Endothelial cell of umbilical vein (primary cell): ENCODE measurements at regions not wholly inside any gene's neighbourhood (a gene's known extent, or its start where the extent isn't known, plus 50 kb on each side); places are given as distances from the start of the nearest gene placed in this dataset.

Source experiments
- BruUV-seq: library from RNA; stranded (reverse); fragments of 400-500 nt; replicated peaks from 2 replicates; lab custom pipeline; 2021; lab: Mats Ljungman, UMichigan
- CTCF ChIA-PET: fragments of 300-600, 350-600 bp; sonication (Branson Sonifier 250); formaldehyde crosslinking; loops from one replicate; lab custom pipeline; 2021; ENCODE audit warnings: antibody characterized with exemption, inconsistent platforms; lab: Charles Lee
- POLR2A ChIA-PET: fragments of 300-600, 350-600 bp; sonication (Branson Sonifier 250); formaldehyde crosslinking; loops from one replicate; lab custom pipeline; 2021; ENCODE audit warnings: antibody characterized with exemption, inconsistent platforms; lab: Charles Lee
- DNase-seq: peaks from one replicate; pipeline ENCODE4 v3.0.0-alpha.2; 2011; ENCODE audit warnings: low read depth, low spot score
- FAIRE-seq: peaks from 2 replicates; lab custom pipeline; 2011; peaks lifted over from hg19 to GRCh38; lab: Jason Lieb, UNC
- H2AFZ ChIP-seq: 2 replicates; pipeline ENCODE4 v1.6.0; 2012; ENCODE audit warnings: low read depth, low read length, control low read depth, inconsistent platforms
- H3K27ac ChIP-seq: 2 replicates; pipeline ENCODE4 v1.5.1; 2011; ENCODE audit warnings: low read depth, mild to moderate bottlenecking, control low read depth, low read length, moderate library complexity; ENCODE audit not compliant: insufficient read depth
- H3K27me3 ChIP-seq, 2 experiments: 2 replicates each; pipeline versions ENCODE4 v1.6.0 to v1.6.1; 2011; ENCODE audit warnings: low read length in 2 of 2, mixed read lengths in 1 of 2; ENCODE audit not compliant: control insufficient read depth in 2 of 2, insufficient read depth in 2 of 2
- H3K36me3 ChIP-seq, 2 experiments: 2 replicates in 1 of 2; 3 replicates in 1 of 2; pipeline ENCODE4 v1.5.1; 2011; ENCODE audit warnings: low read length in 2 of 2, mild to moderate bottlenecking in 1 of 2, moderate library complexity in 1 of 2; ENCODE audit not compliant: control insufficient read depth in 2 of 2, insufficient read depth in 2 of 2; ENCODE audit errors: extremely low read depth in 1 of 2
- H3K4me1 ChIP-seq: 3 replicates; pipeline ENCODE4 v1.5.1; 2011; ENCODE audit warnings: mild to moderate bottlenecking, low read length; ENCODE audit not compliant: control insufficient read depth, insufficient read depth; ENCODE audit errors: extremely low read depth
- H3K4me2 ChIP-seq: 2 replicates; pipeline ENCODE4 v1.6.1; 2011; ENCODE audit warnings: low read length, control low read depth, mixed read lengths; ENCODE audit not compliant: insufficient read depth
- H3K4me3 ChIP-seq, 3 experiments: fragments of 200-600 bp in 1 of 3; sonication (generic), shearing (Covaris generic) in 1 of 3; replicated peaks in 1 of 3; 2 replicates each; pipeline ENCODE4 v1.5.1; 2011 to 2016; ENCODE audit warnings: control low read depth in 3 of 3, low read length in 3 of 3, mild to moderate bottlenecking in 2 of 3, inconsistent platforms in 1 of 3, low read depth in 1 of 3, moderate library complexity in 1 of 3; ENCODE audit not compliant: insufficient read depth in 1 of 3
- H3K79me2 ChIP-seq: 2 replicates; pipeline ENCODE4 v1.6.0; 2012; ENCODE audit warnings: low read length, inconsistent platforms; ENCODE audit not compliant: control insufficient read depth, insufficient read depth
- H3K9ac ChIP-seq: replicated peaks from 2 replicates; pipeline ENCODE3; 2011; ENCODE audit warnings: low read length, control low read depth; ENCODE audit not compliant: insufficient read depth; ENCODE audit errors: extremely low read depth
- H3K9me1 ChIP-seq: replicated peaks from 3 replicates; pipeline ENCODE4 v1.6.0; 2011; ENCODE audit warnings: mild to moderate bottlenecking, low read length; ENCODE audit not compliant: control insufficient read depth, insufficient read depth; ENCODE audit errors: extremely low read depth
- H3K9me3 ChIP-seq: replicated peaks from 2 replicates; pipeline ENCODE4 v1.5.1; 2012; ENCODE audit warnings: low read length, inconsistent platforms; ENCODE audit not compliant: control insufficient read depth, insufficient read depth
- H4K20me1 ChIP-seq: replicated peaks from 2 replicates; pipeline ENCODE3; 2011; ENCODE audit warnings: mild to moderate bottlenecking, low read length; ENCODE audit not compliant: control insufficient read depth, insufficient read depth; ENCODE audit errors: extremely low read depth
- CTCF ChIP-seq, 2 donors: IDR thresholded peaks; 1 replicate in 1 of 2; 2 replicates in 1 of 2; pipeline ENCODE4 v1.5.1; 2011; ENCODE audit warnings: low read length in 2 of 2, mild to moderate bottlenecking in 2 of 2, moderate library complexity in 2 of 2, control low read depth in 1 of 2, inconsistent platforms in 1 of 2, low read depth in 1 of 2; ENCODE audit not compliant: insufficient read depth in 1 of 2; ENCODE audit errors: extremely low read depth in 1 of 2
- FOS ChIP-seq: IDR thresholded peaks from 2 replicates; pipeline ENCODE4 v1.6.1; 2011; ENCODE audit warnings: mild to moderate bottlenecking, low read length, moderate library complexity, borderline replicate concordance; ENCODE audit not compliant: insufficient read depth
- GATA2 ChIP-seq: IDR thresholded peaks from 2 replicates; pipeline ENCODE4 v1.7.0; 2011; ENCODE audit warnings: low read depth, mild to moderate bottlenecking, moderate library complexity, mixed read lengths, low read length; ENCODE audit not compliant: insufficient read length, insufficient read depth
- JUN ChIP-seq: IDR thresholded peaks from 2 replicates; pipeline ENCODE4 v1.6.1; 2011; ENCODE audit warnings: borderline replicate concordance, low read depth; ENCODE audit not compliant: insufficient read length, insufficient read depth
- MAX ChIP-seq: IDR thresholded peaks from 2 replicates; pipeline ENCODE4 v1.6.1; 2011; ENCODE audit not compliant: insufficient read depth, insufficient read length
- MYC ChIP-seq: IDR thresholded peaks from one replicate; pipeline ENCODE4 v1.6.1; 2011; ENCODE audit warnings: mild to moderate bottlenecking, low read depth, low read length
- POLR2A ChIP-seq: IDR thresholded peaks from 2 replicates; pipeline ENCODE4 v1.6.1; 2012; ENCODE audit warnings: low read depth, mild to moderate bottlenecking, control low read depth, low read length
- POLR2AphosphoS5 ChIP-seq: IDR thresholded peaks from 2 replicates; pipeline ENCODE4 v1.6.1; 2012; ENCODE audit warnings: low read depth, mild to moderate bottlenecking, control low read depth, low read length, moderate library complexity; ENCODE audit not compliant: insufficient read depth
- dilution Hi-C: fragments of 300-500 bp; cut with MboI; formaldehyde crosslinking; loops from one replicate; pipeline ENCODE4 v1.15.0; 2019; ENCODE audit warnings: low sequenced_read_pairs; ENCODE audit not compliant: extremely low pct_ligation_motif_present
- intact Hi-C: fragments of 100-400 bp; cut with micrococcal nuclease; formaldehyde crosslinking; loops from one replicate; pipeline ENCODE4 v1.10.0; 2022

GRCh38 chr14:28098856-28099255 is 667.7 kb upstream of the FOXG1 start:
- CTCF ChIA-PET, result interaction anchor here (0.8 kb wide), 1 partner anchor 9 kb away, joined by 3 read pairs; no protein-coding TSS in a partner anchor
- Histone ChIP-seq H3K79me2 (no peaks in the 10 kb centered on the region), H3K9me1 (no peaks in the 10 kb centered on the region), H2AFZ (no peak overlapping the region), H3K9ac (no peak overlapping the region), H4K20me1 (no peaks in the 10 kb centered on the region), H3K27ac (no peak overlapping the region), H3K4me3 (no peak overlapping the region), H3K4me1 (no peaks in the 10 kb centered on the region), H3K4me2 (no peak overlapping the region), H3K9me3 (no peaks in the 10 kb centered on the region), H3K36me3 (no peaks in the 10 kb centered on the region), H3K27me3 (no peaks in the 10 kb centered on the region)
- no peak for TF ChIP-seq POLR2AphosphoS5
- TF ChIP-seq JUN, result no peak
- no peak for TF ChIP-seq MYC
- TF ChIP-seq GATA2, result no peak
- TF ChIP-seq POLR2A, result no peak
- TF ChIP-seq FOS, result no peak
- TF ChIP-seq CTCF (IDR thresholded peaks at IDR 0.05; ENCODE audit: extremely low read depth in 1 of 2, insufficient read depth in 1 of 2, low read depth in 1 of 2, low read length in 2 of 2), result no peak
- TF ChIP-seq MAX, result no peak
- no peak for DNase-seq
- dilution Hi-C loops, result no loop called here
- FAIRE-seq, result no peak
- BruUV-seq, result no TSS peak
- intact Hi-C loops, result no loop called here
- POLR2A ChIA-PET, result no interaction called here
